Islet of Langerhans (tissue), 1 donor: ENCODE measurements at regions not wholly inside any gene's neighbourhood (a gene's known extent, or its start where the extent isn't known, plus 50 kb on each side); places are given as distances from the start of the nearest gene placed in this dataset.
"Not testable (repeated sequence)": the region's sequence is repeated elsewhere in the genome, so short reads cannot be mapped to it uniquely, and the experiment has no call there.

ENCODE experiments used
- FAIRE-seq: peaks from one replicate; lab custom pipeline; 2011; peaks lifted over from hg19 to GRCh38; lab: Jason Lieb, UNC

GRCh38 chr2:163949693-163950092, 213.9 kb upstream of the FIGN start:
- no peak for FAIRE-seq

- no peak for FAIRE-seq
Observed at GRCh38 chr2:163944347-163944737, 208.5 kb upstream of the FIGN start.

- FAIRE-seq = no peak
Observed at GRCh38 chr2:163943403-163944346, 207.9 kb upstream of the FIGN start.

GRCh38 chr2:163934131-163934530, 198.3 kb upstream of the FIGN start:
- FAIRE-seq = no peak

- no peak for FAIRE-seq
Observed at GRCh38 chr2:163919717-163920116, 183.9 kb upstream of the FIGN start.

GRCh38 chr2:163914486-163914885, 178.7 kb upstream of the FIGN start:
- not testable (repeated sequence) for FAIRE-seq

GRCh38 chr2:163913532-163913944, 177.7 kb upstream of the FIGN start:
- FAIRE-seq = not testable (repeated sequence)

- FAIRE-seq = no peak
Observed at GRCh38 chr2:163909411-163910080, 173.7 kb upstream of the FIGN start.

- no peak for FAIRE-seq
Observed at GRCh38 chr2:163906410-163906809, 170.6 kb upstream of the FIGN start.

GRCh38 chr2:163897799-163898198, 162.0 kb upstream of the FIGN start:
- FAIRE-seq = no peak

GRCh38 chr2:163893444-163893843, 157.6 kb upstream of the FIGN start:
- not testable (repeated sequence) for FAIRE-seq

GRCh38 chr2:163888591-163888990, 152.8 kb upstream of the FIGN start:
- no peak for FAIRE-seq

GRCh38 chr2:163887182-163887581, 151.4 kb upstream of the FIGN start:
- no peak for FAIRE-seq

- FAIRE-seq = no peak
Observed at GRCh38 chr2:163884416-163884815, 148.6 kb upstream of the FIGN start.

- FAIRE-seq = no peak
Observed at GRCh38 chr2:163878718-163879117, 142.9 kb upstream of the FIGN start.

GRCh38 chr2:163877316-163877715, 141.5 kb upstream of the FIGN start:
- no peak for FAIRE-seq

- no peak for FAIRE-seq
Observed at GRCh38 chr2:163863073-163863472, 127.3 kb upstream of the FIGN start.

- no peak for FAIRE-seq
Observed at GRCh38 chr2:163859951-163860350, 124.1 kb upstream of the FIGN start.

- no peak for FAIRE-seq
Observed at GRCh38 chr2:163856941-163857340, 121.1 kb upstream of the FIGN start.

- FAIRE-seq = no peak
Observed at GRCh38 chr2:163852616-163853015, 116.8 kb upstream of the FIGN start.

- FAIRE-seq = no peak
Observed at GRCh38 chr2:163849756-163850435, 114.1 kb upstream of the FIGN start.

GRCh38 chr2:163838890-163839289, 103.1 kb upstream of the FIGN start:
- FAIRE-seq = no peak

- no peak for FAIRE-seq
Observed at GRCh38 chr2:163836167-163836566, 100.4 kb upstream of the FIGN start.
